HCT116 (cell line): ENCODE measurements at regions not wholly inside any gene's neighbourhood (a gene's known extent, or its start where the extent isn't known, plus 50 kb on each side); places are given as distances from the start of the nearest gene placed in this dataset.

Source experiments
- ATAC-seq: fragments of 200-7000 bp; cut with Tn5 transposase; 2 replicates; pipeline ENCODE4 v1.9.1; 2020; ENCODE audit warnings: mild to moderate bottlenecking, moderate library complexity
- BruUV-seq: library from RNA; stranded (reverse); fragments of 400-500 nt; replicated peaks from 2 replicates; lab custom pipeline; 2021; lab: Mats Ljungman, UMichigan
- CTCF ChIA-PET: fragments of 300-600 bp; sonication (Branson Sonifier 250); formaldehyde crosslinking; loops from one replicate; lab custom pipeline; 2021; ENCODE audit warnings: antibody characterized with exemption; lab: Charles Lee
- POLR2A ChIA-PET: fragments of 300-600, 350-600 bp; sonication (Branson Sonifier 250); formaldehyde crosslinking; loops from one replicate; lab custom pipeline; 2021; ENCODE audit warnings: antibody characterized with exemption; lab: Charles Lee
- RAD21 ChIA-PET, 2 experiments: fragments of 300-600 bp; sonication (Branson Sonifier 250); formaldehyde crosslinking; loops; one replicate each; lab custom pipeline; 2023; ENCODE audit warnings: low total read pairs in 2 of 2; ENCODE audit not compliant: uncharacterized antibody in 2 of 2, unreplicated experiment in 2 of 2, low non-redundant PET in 1 of 2; lab: Charles Lee
- DNase-seq: peaks from one replicate; pipeline ENCODE4 v3.0.0-alpha.2; 2010; ENCODE audit warnings: low read depth, low spot score
- H2AFZ ChIP-seq: fragments of 200-600 bp; shearing (Covaris generic), sonication (generic); 2 replicates; pipeline ENCODE4 v1.6.1; 2017; ENCODE audit warnings: low read depth, mixed run types, mixed read lengths, antibody characterized with exemption, low read length; ENCODE audit not compliant: poor library complexity, severe bottlenecking
- H3K27ac ChIP-seq: 2 replicates; pipeline ENCODE4 v1.5.1; 2012; ENCODE audit warnings: low read depth, low read length
- H3K27me3 ChIP-seq: fragments of 200-600 bp; sonication (generic); 2 replicates; pipeline ENCODE4 v1.6.1; 2016; ENCODE audit warnings: mixed run types, low read length, mixed read lengths; ENCODE audit not compliant: insufficient read depth
- H3K36me3 ChIP-seq, 2 experiments: fragments of 200-500 bp in 1 of 2; fragments of 200-600 bp in 1 of 2; sonication (Bioruptor generic) in 1 of 2; sonication (generic) in 1 of 2; 2 replicates each; pipeline versions ENCODE4 v1.5.1 to v1.6.1; 2014 to 2016; ENCODE audit warnings: low read length in 2 of 2, inconsistent platforms in 1 of 2, mixed read lengths in 1 of 2, mixed run types in 1 of 2; ENCODE audit not compliant: insufficient read depth in 2 of 2, control insufficient read depth in 1 of 2
- H3K4me1 ChIP-seq, 2 experiments: fragments of 200-600 bp in 1 of 2; sonication (generic) in 1 of 2; 2 replicates each; pipeline versions ENCODE4 v1.5.1 to v1.6.1; 2012 to 2017; ENCODE audit warnings: low read length in 2 of 2, inconsistent platforms in 1 of 2, mild to moderate bottlenecking in 1 of 2, mixed read lengths in 1 of 2, mixed run types in 1 of 2, moderate library complexity in 1 of 2; ENCODE audit not compliant: insufficient read depth in 2 of 2, control insufficient read depth in 1 of 2
- H3K4me2 ChIP-seq: fragments of 200-600 bp; sonication (generic); 2 replicates; pipeline ENCODE4 v1.6.1; 2017; ENCODE audit warnings: mixed run types, low read length, mixed read lengths
- H3K4me3 ChIP-seq, 2 experiments: fragments of 200-600 bp in 1 of 2; sonication (generic) in 1 of 2; replicated peaks in 1 of 2; 2 replicates each; pipeline ENCODE4 v1.5.1; 2011 to 2016; ENCODE audit warnings: low read length in 2 of 2, control low read depth in 1 of 2, low read depth in 1 of 2, mild to moderate bottlenecking in 1 of 2, mixed read lengths in 1 of 2, mixed run types in 1 of 2
- H3K79me2 ChIP-seq: fragments of 200-600 bp; sonication (generic); 2 replicates; pipeline ENCODE4 v1.6.1; 2017; ENCODE audit warnings: mild to moderate bottlenecking, mixed run types, low read length, moderate library complexity, mixed read lengths; ENCODE audit not compliant: insufficient read depth
- H3K9ac ChIP-seq: fragments of 200-600 bp; sonication (generic); 2 replicates; pipeline ENCODE4 v1.6.1; 2016; ENCODE audit warnings: low read length, mixed read lengths
- H3K9me2 ChIP-seq: fragments of 200-600 bp; sonication (generic), shearing (Covaris generic); 2 replicates; pipeline ENCODE4 v1.6.1; 2017; ENCODE audit warnings: mixed run types, mild to moderate bottlenecking, moderate library complexity; ENCODE audit not compliant: insufficient read depth
- H3K9me3 ChIP-seq, 2 experiments: fragments of 200-500 bp in 1 of 2; fragments of 200-600 bp in 1 of 2; sonication (Bioruptor generic) in 1 of 2; sonication (generic) in 1 of 2; 2 replicates each; pipeline ENCODE4 v1.6.1; 2014 to 2017; ENCODE audit warnings: low read length in 2 of 2, mixed read lengths in 2 of 2, inconsistent platforms in 1 of 2, low read depth in 1 of 2, mild to moderate bottlenecking in 1 of 2, mixed run types in 1 of 2, moderate library complexity in 1 of 2; ENCODE audit not compliant: control insufficient read depth in 1 of 2, insufficient read depth in 1 of 2
- H4K20me1 ChIP-seq: fragments of 200-600 bp; sonication (generic), shearing (Covaris generic); 2 replicates; pipeline ENCODE4 v1.6.1; 2017; ENCODE audit warnings: mixed run types, mild to moderate bottlenecking, moderate library complexity; ENCODE audit not compliant: insufficient read depth
- ATF3 ChIP-seq: IDR thresholded peaks from 2 replicates; pipeline ENCODE4 v1.6.1; 2012
- CBX3 ChIP-seq: IDR thresholded peaks from 2 replicates; pipeline ENCODE4 v1.6.1; 2012; ENCODE audit warnings: low read depth
- CEBPB ChIP-seq: IDR thresholded peaks from 2 replicates; pipeline ENCODE4 v1.6.1; 2012; ENCODE audit warnings: low read depth
- EGR1 ChIP-seq: IDR thresholded peaks from 2 replicates; pipeline ENCODE4 v1.6.1; 2012; ENCODE audit warnings: low read depth
- EZH2phosphoT487 ChIP-seq: fragments of 200-600 bp; IDR thresholded peaks from 2 replicates; pipeline ENCODE4 v1.6.1; 2018; ENCODE audit warnings: antibody characterized with exemption, borderline replicate concordance
- FOSL1 ChIP-seq: IDR thresholded peaks from 2 replicates; pipeline ENCODE4 v1.6.1; 2012; ENCODE audit warnings: low read depth
- MAX ChIP-seq: IDR thresholded peaks from 2 replicates; pipeline ENCODE4 v1.6.1; 2012
- POLR2A ChIP-seq: IDR thresholded peaks from 2 replicates; pipeline ENCODE4 v1.7.0; 2011; ENCODE audit warnings: borderline replicate concordance; ENCODE audit not compliant: insufficient read depth, insufficient read length; ENCODE audit errors: extremely low read depth
- POLR2AphosphoS5 ChIP-seq: IDR thresholded peaks from 2 replicates; pipeline ENCODE4 v1.6.1; 2011; ENCODE audit warnings: mild to moderate bottlenecking, low read depth, low read length, moderate library complexity
- RAD21 ChIP-seq: IDR thresholded peaks from 2 replicates; pipeline ENCODE4 v1.6.1; 2012; ENCODE audit warnings: low read depth, mild to moderate bottlenecking
- REST ChIP-seq: IDR thresholded peaks from 2 replicates; pipeline ENCODE4 v1.6.1; 2012; ENCODE audit warnings: low read depth
- SIN3A ChIP-seq: IDR thresholded peaks from 2 replicates; pipeline ENCODE4 v1.6.1; 2012; ENCODE audit warnings: low read depth
- TCF7L2 ChIP-seq: IDR thresholded peaks from 2 replicates; pipeline ENCODE4 v1.7.0; 2011; ENCODE audit warnings: borderline replicate concordance, inconsistent platforms; ENCODE audit not compliant: insufficient read depth, insufficient read length; ENCODE audit errors: extremely low read depth
- ZBTB33 ChIP-seq: IDR thresholded peaks from 2 replicates; pipeline ENCODE4 v1.6.1; 2011; ENCODE audit warnings: mild to moderate bottlenecking, low read length, moderate library complexity; ENCODE audit not compliant: insufficient replicate concordance; ENCODE audit errors: extremely low read depth
- ZNF274 ChIP-seq: fragments of 200-500 bp; sonication (Bioruptor generic); IDR thresholded peaks from 2 replicates; pipeline ENCODE4 v1.6.1; 2014; ENCODE audit warnings: mild to moderate bottlenecking, low read depth, low read length, inconsistent platforms
- intact Hi-C: fragments of 100-400 bp; cut with micrococcal nuclease; formaldehyde crosslinking; loops from 2 replicates; pipeline ENCODE4 v1.10.0; 2022

GRCh38 chr9:22590336-22591033 is 143.9 kb downstream of the DMRTA1 start:
- Histone ChIP-seq H3K4me2 (no peak overlapping the region), H3K79me2 (no peaks in the 10 kb centered on the region), H3K27ac (no peak overlapping the region), H4K20me1 (no peaks in the 10 kb centered on the region), H3K9me2 (no peaks in the 10 kb centered on the region), H3K9me3 (no peaks in the 10 kb centered on the region), H3K9ac (no peak overlapping the region), H2AFZ (no peak overlapping the region), H3K4me1 (no peaks in the 10 kb centered on the region), H3K36me3 (no peaks in the 10 kb centered on the region), H3K4me3 (no peak overlapping the region), H3K27me3 (no peaks in the 10 kb centered on the region)
- BruUV-seq = no TSS peak
- DNase-seq (no peak), ATAC-seq (no peak)
- RAD21 ChIA-PET = no interaction called here
- POLR2A ChIA-PET = no interaction called here
- CTCF ChIA-PET = no interaction called here
- no peak for TF ChIP-seq CEBPB
- no peak for TF ChIP-seq SIN3A
- TF ChIP-seq ATF3 = no peak
- no peak for TF ChIP-seq REST
- TF ChIP-seq ZNF274 = no peak
- TF ChIP-seq POLR2AphosphoS5 = no peak
- no peak for TF ChIP-seq EGR1
- no peak for TF ChIP-seq MAX
- TF ChIP-seq FOSL1 = no peak
- TF ChIP-seq RAD21 = no peak
- no peak for TF ChIP-seq TCF7L2
- TF ChIP-seq CBX3 = no peak
- no peak for TF ChIP-seq EZH2phosphoT487
- TF ChIP-seq POLR2A = no peak
- TF ChIP-seq ZBTB33 = no peak
- intact Hi-C loops = no loop called here
